ENCODE measurements at regions not wholly inside any gene's neighbourhood (a gene's known extent, or its start where the extent isn't known, plus 50 kb on each side); places are given as distances from the start of the nearest gene placed in this dataset.

DNA sequence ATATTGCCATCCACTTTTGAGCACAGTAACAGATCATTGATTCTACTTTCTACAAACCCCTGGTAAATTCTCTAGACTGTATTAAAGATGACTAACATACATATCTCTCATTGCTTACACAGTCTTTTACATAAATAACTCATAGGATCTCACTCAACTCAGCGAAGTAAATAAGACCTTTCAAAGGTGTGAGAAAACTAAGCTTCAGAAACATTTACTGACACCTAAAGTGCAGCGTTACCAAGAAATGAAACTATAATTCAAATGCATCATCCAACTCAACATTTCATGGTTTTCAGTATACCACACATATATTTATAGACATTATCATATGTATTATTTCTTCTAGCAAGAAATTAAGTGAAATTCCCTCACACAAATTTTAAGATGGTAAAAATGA lies 189.8 kb downstream of the METTL4 start:
- DNase-seq (ENCODE audit: low read depth) = no peak

DNA sequence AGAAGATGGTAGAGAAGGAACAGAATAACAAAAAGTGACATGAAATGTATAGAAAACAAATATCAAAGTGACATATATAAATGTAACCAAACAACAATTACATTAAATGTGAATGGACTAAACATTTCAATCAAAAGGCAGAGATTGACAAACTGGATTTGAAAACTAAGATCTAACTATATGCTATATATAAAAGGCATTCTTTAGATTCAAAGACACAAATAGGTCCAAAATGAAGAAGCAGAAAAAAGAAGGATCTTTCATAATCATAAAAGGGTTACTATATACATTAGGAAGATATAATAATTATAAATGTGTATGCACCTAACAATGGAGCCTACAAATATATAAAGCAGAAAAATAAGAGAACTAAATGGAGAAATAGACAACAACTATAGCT lies 183.7 kb downstream of the METTL4 start:
- DNase-seq (ENCODE audit: low read depth) = no peak

DNA sequence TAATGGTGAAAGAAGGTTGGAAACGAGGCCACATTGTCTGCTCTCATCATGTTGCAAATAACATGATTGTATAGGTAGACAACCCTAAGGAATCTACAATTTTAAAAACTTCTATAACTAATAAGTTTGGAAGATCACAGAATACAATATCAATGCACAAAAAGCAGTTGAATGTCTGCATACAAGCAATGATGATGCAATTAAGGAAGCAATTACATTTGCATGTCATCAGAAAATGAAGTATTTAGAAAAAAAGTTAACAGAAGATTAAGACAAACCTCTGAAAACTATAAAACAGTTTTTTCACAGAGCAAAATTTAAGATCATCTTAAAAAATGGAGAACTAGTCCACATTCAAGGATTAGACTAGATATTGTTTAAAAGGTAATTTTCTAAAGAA lies 181.1 kb downstream of the METTL4 start:
- DNase-seq (ENCODE audit: low read depth) = no peak

DNA sequence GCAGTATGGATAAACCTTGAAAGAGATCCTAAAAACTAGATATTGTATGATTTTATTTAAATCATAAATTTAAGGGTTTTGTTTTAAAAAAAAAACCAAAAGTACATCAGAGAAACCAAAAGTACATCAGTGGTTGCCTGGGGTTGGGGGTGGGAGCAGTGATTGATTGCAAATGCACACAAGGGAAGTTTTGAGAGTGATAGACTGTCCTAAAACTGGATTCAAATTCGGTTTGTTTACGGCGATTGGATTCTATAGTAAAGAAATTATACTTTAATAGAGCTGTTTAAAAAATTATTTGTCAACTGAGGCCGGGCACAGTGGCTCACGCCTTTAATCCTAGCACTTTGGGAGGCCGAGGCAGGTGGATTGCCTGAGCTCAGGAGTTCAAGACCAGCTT lies 179.8 kb downstream of the METTL4 start:
- no peak for DNase-seq (ENCODE audit: low read depth)

DNA sequence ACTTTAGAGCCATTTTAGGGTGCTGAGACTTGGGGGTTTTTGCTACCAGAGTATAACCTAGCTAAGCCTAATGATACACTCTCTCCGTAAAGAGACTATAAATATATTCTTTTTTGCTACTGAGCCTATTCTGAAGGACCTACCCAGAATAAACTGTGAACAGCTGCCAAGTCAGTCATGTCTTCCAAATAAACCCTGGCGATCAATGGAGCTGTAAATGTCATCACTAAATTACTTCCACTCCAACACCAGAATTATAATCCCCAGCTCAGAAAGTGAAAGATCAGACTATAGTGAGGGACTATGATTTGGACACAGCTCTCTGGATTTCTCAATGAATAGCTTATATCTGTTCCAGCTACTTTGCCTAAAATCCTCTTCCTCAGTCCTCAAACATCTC lies 178.9 kb downstream of the METTL4 start:
- no peak for DNase-seq (ENCODE audit: low read depth)

DNA sequence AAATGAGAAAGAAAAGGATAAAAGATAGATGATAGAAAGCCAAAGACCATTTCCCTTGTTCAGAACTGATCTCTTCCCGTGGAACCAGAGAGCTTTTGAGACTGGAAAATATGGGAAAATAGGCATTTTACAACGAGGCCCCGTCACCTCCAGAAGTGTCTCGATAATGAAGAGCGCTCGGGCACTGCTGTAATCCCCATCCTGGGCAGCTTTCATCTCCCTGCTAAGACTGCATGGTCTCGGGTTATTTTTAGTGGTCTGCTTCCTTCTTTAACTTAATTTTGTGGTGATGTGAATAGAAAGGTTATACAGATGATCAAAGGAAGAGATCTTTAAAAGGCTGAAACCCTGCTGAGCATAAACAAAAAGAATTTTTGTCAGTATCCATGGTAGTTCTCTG lies 176.6 kb downstream of the METTL4 start:
- no peak for DNase-seq (ENCODE audit: low read depth)

DNA sequence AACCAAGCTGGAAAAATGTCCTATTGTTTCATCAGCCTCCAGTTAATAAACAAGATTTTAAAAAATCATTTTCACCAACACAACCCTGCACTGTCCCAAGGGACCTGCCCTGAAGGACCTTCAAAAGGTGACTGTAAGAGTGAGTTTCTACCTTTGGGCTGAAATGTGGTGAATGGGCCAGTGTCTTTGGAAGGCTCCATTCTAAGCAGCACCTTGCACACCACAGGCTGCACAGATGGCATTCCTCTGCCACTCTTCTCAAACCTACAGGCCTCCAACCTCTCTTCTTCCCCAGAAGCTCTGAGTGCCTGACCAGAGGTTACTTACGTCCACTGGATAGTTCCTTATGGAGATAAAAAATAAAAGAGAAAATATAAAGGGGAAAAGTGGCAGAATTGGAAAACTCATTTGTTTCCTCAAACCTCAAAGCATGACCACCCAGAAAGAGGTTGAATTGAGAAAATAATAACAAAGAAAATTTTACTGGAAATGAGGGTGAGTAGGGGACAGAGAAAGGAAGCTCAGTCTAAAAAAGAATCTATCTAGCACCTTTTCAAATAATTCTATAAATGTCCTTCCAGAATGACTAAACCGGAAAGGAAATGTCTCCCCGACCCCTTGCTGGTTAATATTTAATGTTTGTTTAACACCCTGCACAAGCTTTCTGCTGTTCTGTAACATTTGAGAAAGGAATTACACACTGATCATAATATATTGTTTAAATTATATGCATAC lies 175.7 kb downstream of the METTL4 start:
- DNase-seq (ENCODE audit: low read depth) = no peak

DNA sequence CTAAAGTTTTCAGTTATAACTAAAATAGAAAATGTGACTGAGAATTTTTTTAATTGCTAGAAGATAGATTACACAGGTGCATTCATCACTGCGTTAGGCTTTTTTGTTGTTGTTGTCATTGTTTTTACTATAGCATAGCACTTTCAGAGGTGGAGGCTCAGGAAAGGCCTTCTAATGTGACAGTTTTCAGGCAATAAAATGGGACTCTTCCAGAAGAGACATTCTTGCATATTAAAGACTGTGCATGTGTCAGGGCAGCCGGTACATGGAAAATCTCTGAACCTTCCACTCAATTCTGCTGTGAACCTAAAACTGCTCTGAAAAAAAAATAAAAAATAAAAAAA lies 175.2 kb downstream of the METTL4 start:
- no peak for DNase-seq (ENCODE audit: low read depth)

DNA sequence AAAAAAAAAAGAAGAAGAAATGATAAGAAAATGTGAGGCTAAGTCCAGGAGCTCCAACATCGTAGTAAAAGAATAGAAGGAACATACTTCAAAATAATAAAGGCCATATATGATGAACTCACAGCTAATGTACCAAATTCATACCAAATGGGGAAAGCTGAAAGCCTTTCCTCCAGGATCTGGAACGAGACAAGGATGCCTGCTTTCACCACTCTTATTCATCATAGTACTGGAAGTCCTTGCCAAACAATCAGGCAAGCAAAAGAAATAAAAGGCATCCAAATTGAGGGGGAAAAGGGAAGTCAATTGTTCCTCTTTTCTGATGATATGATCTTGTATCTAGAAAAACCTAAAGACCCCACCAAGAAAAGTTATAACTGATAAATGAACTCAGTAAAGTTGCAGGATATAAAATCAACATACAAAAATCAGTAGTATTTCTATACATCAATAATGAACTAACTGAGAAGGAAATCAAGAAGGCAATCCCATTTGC lies 170.6 kb downstream of the METTL4 start:
- DNase-seq (ENCODE audit: low read depth) = no peak

DNA sequence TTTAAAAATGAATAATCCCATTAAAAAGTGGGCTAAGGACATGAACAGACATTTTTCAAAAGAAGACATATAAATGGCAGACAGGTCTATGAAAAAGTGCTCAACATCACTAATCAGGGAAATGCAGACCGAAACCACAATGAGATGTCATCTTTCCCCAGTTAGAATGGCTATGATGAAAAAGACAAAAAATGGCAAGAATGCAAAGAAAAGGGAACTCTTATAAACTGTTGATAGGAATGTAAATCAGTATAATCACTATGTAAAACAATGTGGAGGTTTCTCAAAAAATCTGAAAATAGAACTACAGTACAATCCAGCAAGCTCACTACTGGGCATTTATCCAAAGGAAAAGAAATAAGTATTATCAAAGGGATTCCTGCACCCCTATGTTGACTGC lies 169.2 kb downstream of the METTL4 start:
- DNase-seq (ENCODE audit: low read depth) = no peak

DNA sequence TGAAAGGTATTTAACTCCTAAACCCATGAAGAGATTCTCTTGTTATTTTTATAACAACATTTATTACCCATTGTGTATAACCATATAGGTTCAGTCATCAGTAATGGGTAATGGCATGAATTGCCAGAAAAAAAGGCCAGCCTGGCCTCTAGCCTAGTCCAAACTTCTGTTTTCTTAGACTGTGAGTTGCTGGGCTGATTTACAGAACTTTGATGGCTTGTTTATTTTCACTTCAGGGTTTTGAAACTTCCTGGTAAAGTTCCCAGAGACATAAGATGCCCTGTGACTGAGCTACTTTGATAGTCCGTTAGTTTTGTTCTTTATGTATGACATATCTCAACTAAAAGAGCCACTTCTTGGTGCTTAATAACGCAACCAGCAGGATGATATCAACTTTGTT lies 164.8 kb downstream of the METTL4 start:
- DNase-seq (ENCODE audit: low read depth) = no peak

DNA sequence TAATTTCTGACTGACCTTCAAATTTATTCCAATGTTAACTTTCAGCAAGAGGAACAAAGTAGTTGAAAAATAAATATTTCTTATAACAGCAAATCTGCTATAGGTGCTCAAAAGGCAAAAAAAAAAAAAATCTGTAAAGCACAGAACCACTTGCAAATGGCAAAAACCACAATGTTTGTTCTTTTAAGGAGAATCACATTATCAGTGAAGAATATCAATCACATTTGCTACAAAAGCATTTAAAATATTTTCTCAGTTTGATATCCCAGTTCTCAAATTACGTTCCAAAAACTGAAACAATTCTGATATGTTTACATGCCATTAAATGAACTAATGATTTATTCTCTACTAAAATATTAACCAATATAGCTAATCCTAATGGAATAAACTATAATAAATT lies 163.3 kb downstream of the METTL4 start:
- no peak for DNase-seq (ENCODE audit: low read depth)

DNA sequence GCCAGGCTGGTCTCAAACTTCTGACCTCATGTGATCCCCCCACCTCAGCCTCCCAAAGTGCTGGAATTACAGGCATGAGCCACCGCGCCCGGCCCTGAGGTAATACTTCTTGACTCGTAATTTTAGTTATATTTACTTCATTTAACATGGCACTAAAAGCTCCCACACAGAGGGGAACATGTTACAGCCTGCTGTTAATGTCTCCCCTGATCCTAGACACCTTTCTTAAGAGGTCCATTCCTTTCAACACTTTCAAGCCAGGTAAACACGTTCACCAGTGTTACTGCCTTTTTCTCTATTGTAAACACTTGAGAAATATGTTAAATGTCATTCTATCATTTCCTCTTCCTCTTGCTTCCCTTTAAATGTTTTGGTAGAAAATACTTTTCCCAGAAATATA lies 161.4 kb downstream of the METTL4 start:
- no peak for DNase-seq (ENCODE audit: low read depth)

DNA sequence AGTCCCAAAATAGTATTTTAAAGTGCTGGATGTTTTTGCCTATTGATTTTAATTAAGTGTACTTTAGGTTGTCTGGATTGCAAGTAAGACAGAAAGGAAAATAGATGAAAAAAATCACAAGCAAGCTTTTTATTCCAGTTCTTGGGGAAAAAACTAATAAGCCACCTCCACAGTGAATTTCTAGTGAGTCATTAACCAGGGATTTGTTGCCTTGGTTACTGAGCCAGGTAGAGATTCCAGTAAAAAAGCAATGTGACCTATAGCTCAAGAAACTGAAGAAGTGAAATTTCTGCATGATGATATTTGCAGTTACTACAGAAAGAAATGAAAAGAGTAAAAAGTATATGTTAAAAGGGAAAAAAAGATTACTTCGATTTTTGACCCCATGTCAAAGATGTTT lies 160.6 kb downstream of the METTL4 start:
- DNase-seq (ENCODE audit: low read depth) = no peak

DNA sequence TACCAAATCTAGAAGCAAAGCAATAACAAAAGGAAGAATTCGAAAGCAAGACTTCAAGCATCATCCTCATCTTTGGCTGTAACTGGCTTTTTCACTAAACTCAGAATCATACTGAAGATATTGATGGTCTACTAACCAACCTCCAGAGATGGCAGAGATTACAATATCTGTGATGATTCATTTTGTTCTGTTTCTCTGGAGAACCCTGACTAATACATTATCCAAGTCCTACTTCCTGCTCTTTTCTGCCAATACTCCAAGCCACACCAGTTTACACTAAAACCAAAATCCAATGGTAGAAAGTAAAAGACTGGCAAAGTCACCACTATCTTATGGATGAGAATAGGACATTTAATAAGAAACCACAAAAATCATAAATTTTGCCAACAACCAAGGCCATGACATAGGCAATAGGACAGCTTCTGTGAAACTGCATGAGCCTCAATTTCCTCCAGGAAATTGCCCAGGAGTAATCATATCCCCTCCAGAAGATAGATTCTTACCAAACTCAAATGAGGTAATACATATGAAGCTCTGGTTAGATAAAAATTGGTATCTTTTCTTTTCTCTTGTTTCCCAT lies 159.8 kb downstream of the METTL4 start:
- DNase-seq (ENCODE audit: low read depth) = no peak

DNA sequence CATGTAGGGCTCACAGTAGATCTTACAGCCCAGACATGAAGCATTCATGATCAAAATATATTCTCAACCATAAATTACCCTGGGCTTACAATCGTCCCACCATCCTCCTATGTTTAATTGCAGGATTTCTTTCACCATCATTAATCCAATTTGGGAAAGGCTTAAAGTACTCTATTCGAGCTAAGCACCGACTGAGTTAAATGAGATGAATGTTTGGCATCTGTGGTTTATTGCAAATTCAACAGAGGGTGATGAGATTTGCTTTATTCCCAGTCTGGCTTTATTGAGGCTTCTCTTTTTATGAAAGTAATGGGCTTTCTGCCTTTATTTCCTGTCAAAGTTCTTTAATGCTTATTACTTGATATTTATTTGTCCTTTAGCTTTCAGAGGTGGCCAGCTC lies 159.0 kb downstream of the METTL4 start:
- DNase-seq (ENCODE audit: low read depth) = no peak

DNA sequence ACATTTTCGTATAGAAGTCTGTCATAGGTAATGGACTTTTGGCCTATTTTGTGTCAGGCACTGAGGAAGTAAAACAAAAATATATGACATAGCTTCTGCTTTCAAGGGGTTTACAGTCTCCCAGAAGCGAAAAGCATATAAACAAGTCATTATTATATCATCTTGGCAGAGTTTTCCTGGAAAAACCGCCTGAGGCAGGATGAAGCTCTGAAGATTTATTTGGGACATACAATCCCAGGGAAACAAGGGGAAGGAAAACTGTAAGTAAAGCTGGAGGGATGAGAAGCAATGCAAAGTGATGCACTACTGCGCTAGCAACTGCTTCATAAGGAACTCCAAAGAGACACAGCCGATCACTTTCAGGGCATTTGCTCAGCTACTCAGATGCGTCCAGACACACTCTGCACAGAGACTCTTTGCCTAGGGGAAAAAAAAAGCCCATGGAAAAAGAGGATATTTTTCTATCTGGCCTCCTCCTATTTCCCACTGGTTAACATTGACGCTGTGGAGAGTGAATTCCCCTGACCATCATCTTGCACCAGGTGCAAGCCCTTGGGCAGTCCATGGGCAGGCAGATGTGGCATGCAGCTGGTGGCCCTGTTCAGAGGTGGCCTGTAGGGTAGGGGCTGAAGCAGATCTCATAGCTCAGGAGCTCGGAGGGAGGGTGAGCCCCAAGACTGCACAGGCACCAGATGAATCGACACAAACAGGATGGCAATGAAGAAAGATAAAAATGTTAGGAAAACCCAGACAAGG lies 158.1 kb downstream of the METTL4 start:
- DNase-seq (ENCODE audit: low read depth) = no peak

DNA sequence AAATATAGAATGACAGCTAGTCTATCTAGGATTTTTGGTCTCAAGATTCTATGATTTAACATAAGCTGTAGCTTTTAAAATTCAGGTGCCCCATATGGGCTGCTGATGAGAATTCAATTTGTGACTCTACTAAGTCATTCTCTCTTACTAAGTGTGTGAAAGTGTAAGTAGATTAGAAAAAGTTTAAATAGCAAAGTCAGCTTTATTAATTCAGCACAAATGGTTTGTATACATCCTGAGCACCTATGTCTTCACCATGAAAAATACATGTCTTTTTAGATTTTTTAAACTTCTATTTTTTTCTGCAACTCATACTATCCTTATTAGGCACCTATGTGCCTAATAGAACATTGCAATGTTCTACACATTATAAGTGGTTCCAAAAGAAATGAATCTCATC lies 157.1 kb downstream of the METTL4 start:
- DNase-seq (ENCODE audit: low read depth) = no peak

DNA sequence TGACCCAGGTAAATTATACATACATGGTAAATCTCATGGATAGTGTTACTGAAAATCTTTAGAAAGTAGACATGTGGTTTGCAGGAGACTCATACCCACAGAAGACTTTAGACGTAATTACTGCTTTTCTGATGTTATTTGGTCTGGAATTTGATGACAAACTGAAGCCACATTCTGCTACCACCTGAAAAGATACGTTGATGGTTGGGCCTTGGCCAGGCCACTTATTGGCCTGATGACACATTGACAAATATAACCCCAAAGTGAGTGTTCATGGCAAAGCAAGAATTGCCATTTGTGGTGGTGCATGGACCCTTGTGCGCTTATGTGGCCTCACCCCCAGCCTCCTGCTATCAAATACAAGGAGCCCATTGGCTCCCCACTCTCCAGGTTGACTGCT lies 155.6 kb downstream of the METTL4 start:
- no peak for DNase-seq (ENCODE audit: low read depth)

DNA sequence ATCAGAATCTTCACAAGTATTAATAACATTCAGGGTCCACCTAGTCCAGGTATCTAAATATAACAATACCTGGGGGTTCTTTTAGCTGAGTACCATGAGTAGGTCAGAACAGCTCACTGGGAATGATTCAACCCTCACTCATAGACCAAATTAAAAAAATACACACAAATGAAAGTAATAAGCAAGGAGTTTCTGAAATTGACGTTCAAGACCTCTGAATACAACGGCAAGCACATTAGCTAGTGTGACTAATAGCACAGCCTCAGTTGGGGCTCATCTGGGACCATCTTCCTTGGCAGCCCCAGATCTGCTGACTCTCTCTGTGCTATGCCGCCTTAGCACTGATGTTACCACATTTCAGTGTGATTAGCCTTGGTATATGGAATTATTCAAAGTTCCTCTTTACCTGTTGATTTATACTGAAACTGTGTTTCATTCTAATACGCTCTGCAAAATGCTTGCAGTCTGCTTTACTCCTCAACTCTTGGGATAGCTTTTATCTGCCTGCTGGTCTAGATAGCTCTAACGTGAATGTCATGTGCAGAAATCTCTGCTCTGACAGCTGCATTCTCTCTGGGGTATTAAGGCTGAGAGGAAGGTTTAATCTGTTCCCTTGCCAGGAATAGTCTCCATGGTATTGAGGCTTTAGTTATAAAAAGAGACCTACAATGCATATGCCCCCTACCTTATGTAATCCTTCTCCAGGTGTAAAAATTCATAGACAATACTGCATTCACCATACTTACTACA lies 153.3 kb downstream of the METTL4 start:
- DNase-seq (ENCODE audit: low read depth) = no peak

DNA sequence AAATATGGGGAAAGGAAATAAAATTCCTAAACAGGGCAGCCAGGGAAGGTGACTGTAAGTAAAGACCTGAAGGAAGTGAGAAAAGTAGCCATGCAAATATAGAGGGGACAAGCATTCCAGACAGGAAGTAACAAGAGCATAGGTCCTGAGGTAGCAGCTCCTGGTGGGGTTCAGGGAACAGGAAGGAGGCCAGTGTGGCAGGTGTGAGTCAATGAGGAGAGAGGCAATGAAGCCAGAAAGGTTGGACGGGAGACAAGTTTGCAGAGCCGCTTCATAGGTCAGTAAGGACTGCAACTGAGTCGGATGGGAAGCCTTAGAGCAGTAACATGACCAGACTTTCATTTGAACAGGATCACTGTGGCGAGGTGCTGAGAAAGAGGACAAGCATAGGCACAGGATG lies 150.9 kb downstream of the METTL4 start:
- DNase-seq (ENCODE audit: low read depth) = no peak

DNA sequence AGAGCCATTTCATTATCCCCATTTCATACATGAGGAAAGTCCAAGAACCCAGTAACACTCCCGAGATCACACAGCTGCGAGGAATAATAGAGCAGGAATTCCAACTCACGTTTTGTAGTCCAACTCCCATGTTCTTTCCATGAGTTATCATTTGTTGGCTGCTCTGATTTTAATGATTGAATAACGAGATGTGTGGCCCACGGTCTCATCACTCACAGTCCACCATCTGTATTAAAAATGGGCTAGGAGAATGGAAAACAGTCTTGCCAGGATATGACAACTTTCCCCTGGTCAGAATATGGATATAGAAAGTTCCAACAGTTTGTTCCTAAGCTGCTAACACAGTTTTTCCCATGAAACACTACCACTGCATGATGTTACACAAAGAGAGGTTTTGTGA lies 147.5 kb downstream of the METTL4 start:
- no peak for DNase-seq (ENCODE audit: low read depth)

DNA sequence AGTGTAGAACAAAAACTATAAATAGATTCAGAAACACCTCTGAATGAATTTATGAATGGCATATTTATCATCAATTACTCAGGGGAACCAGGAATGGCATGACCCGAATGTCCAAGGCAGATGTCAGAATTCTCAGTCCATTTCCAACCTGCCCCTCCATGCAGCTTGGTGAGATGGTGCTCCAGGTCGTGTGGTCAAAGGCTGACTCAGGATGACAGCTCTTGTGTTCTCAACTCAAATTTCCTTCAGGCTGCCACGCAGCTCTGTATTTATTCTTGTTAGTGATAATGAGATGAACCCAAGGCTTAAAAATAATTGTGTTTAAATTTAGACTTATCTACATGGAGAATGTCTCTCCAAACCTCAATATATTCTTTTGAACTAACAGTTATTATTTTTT lies 146.9 kb downstream of the METTL4 start:
- no peak for DNase-seq (ENCODE audit: low read depth)
